ENCODE measurements at regions not wholly inside any gene's neighbourhood (a gene's known extent, or its start where the extent isn't known, plus 50 kb on each side); places are given as distances from the start of the nearest gene placed in this dataset.

DNA sequence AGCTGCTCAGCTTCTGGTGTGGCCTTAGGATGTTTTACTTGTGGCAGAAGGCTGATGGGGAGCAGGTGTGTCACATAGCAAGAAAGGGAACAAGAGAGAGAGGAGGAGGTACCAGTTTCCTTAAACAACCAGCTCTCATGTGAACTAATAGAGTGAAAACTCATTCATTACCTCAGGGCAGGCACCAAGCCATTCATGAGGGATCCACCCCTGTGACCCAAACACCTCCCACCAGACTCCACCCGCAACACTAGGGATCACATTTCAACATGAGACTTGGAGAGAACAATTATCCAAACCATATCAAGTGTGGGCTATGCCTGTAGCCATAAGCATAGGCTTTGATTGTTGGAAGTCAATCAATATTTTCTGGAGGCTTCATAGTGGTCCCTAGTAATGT lies 56.0 kb downstream of the GSX2 start:
- TF ChIP-seq CTCF (IDR thresholded peaks at IDR 0.05) (no peak), POLR2A (IDR thresholded peaks at IDR 0.05) (no peak)
